Peyer's patch (tissue), 4 donors: ENCODE measurements at regions not wholly inside any gene's neighbourhood (a gene's known extent, or its start where the extent isn't known, plus 50 kb on each side); places are given as distances from the start of the nearest gene placed in this dataset.

Experiments
- CTCF ChIP-seq, 6 experiments: fragments of 450-650 bp in 4 of 6; fragments of 200-600 bp in 2 of 6; sonication (generic) in 1 of 6; IDR thresholded peaks; one replicate each; pipeline ENCODE4 v1.5.1; 2017 to 2019; ENCODE audit warnings: antibody characterized with exemption in 6 of 6, mild to moderate bottlenecking in 3 of 6, moderate library complexity in 1 of 6
- POLR2A ChIP-seq, 2 donors: fragments of 450-650 bp; IDR thresholded peaks; one replicate each; pipeline ENCODE4 v1.5.1; 2017; ENCODE audit warnings: antibody characterized with exemption in 2 of 2, mild to moderate bottlenecking in 2 of 2, moderate library complexity in 2 of 2

GRCh38 chr10:78800006-78800405 is 268.8 kb upstream of the ZMIZ1 start:
- no peak for TF ChIP-seq CTCF (IDR thresholded peaks at IDR 0.05)
- TF ChIP-seq POLR2A (IDR thresholded peaks at IDR 0.05), result no peak
